SK-N-SH (cell line): ENCODE measurements at regions not wholly inside any gene's neighbourhood (a gene's known extent, or its start where the extent isn't known, plus 50 kb on each side); places are given as distances from the start of the nearest gene placed in this dataset.

Source experiments
- ELF1 ChIP-seq: IDR thresholded peaks from 2 replicates; pipeline ENCODE4 v1.4.0; 2012
- EZH2phosphoT487 ChIP-seq: fragments of 200-600 bp; sonication (generic); IDR thresholded peaks from 2 replicates; pipeline ENCODE4 v1.6.1; 2017; ENCODE audit warnings: low read depth, mixed run types, mild to moderate bottlenecking, antibody characterized with exemption, moderate library complexity, borderline replicate concordance
- FOXJ3 ChIP-seq: sonication (generic); formaldehyde crosslinking; IDR thresholded peaks from 2 replicates; pipeline ENCODE4 v1.5.1; 2020; ENCODE audit warnings: mild to moderate bottlenecking, missing genetic modification reagents
- FOXM1 ChIP-seq: IDR thresholded peaks from 2 replicates; pipeline ENCODE4 v1.4.0; 2012; ENCODE audit warnings: low read depth, mild to moderate bottlenecking
- NFIC ChIP-seq: IDR thresholded peaks from 2 replicates; pipeline ENCODE4 v1.4.0; 2012; ENCODE audit warnings: borderline replicate concordance
- POLR2AphosphoS5 ChIP-seq: IDR thresholded peaks from 2 replicates; pipeline ENCODE4 v1.6.1; 2012; ENCODE audit warnings: low read depth, low read length
- RAD21 ChIP-seq: IDR thresholded peaks from 2 replicates; pipeline ENCODE4 v1.6.1; 2012; ENCODE audit warnings: mild to moderate bottlenecking, low read length
- SMC3 ChIP-seq: IDR thresholded peaks from 2 replicates; pipeline ENCODE4 v1.6.1; 2012; ENCODE audit warnings: low read depth, low read length, improper control_type of control experiment
- TCF12 ChIP-seq: IDR thresholded peaks from 2 replicates; pipeline ENCODE4 v1.4.0; 2012
- TF ChIP-seq, protein P1 (sequence below): fragments of 200-600 bp; sonication (generic); IDR thresholded peaks from 2 replicates; pipeline ENCODE4 v1.6.1; 2017; ENCODE audit warnings: antibody characterized with exemption, mild to moderate bottlenecking, moderate library complexity
- TF ChIP-seq, protein P2 (sequence below): fragments of 150-350 bp; IDR thresholded peaks from 2 replicates; pipeline ENCODE4 v1.6.1; 2017; ENCODE audit warnings: antibody characterized with exemption, low read length, low read depth, borderline replicate concordance
- TF ChIP-seq, protein P3 (sequence below): IDR thresholded peaks from 2 replicates; pipeline ENCODE4 v1.4.0; 2012; ENCODE audit warnings: low read depth, borderline replicate concordance

DNA sequence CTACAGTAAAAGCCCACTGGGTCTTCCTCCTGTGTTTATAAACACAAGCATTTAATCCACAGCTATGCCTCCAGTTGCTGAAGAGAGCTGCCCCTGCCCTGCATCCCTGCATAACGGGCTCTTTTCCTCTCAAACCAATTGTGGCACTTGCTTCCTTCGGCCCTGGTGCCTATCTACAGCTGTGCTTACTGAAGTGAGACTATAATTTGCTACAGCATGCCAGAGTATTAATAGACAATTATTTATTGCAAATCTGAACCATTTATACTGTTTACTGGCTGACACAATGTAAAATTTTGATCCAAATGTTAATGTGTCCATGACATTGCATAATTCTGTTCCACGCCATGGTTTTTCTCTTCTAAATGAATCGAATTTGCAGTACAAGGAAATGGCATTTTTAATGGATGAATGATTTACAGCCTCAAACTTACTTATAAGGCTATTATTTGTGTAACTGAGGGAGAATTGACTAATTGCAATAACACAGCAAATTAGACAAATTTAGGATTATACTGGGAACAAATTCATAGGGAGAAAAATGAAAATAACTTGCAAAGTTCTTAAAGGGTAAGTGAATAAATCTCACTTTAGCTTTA lies 457.0 kb upstream of the HNRNPA3 start:
- TF ChIP-seq, protein P1, sequence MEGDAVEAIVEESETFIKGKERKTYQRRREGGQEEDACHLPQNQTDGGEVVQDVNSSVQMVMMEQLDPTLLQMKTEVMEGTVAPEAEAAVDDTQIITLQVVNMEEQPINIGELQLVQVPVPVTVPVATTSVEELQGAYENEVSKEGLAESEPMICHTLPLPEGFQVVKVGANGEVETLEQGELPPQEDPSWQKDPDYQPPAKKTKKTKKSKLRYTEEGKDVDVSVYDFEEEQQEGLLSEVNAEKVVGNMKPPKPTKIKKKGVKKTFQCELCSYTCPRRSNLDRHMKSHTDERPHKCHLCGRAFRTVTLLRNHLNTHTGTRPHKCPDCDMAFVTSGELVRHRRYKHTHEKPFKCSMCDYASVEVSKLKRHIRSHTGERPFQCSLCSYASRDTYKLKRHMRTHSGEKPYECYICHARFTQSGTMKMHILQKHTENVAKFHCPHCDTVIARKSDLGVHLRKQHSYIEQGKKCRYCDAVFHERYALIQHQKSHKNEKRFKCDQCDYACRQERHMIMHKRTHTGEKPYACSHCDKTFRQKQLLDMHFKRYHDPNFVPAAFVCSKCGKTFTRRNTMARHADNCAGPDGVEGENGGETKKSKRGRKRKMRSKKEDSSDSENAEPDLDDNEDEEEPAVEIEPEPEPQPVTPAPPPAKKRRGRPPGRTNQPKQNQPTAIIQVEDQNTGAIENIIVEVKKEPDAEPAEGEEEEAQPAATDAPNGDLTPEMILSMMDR, result no peak
- TF ChIP-seq SMC3, result no peak
- no peak for TF ChIP-seq FOXJ3 (CRISPR knock-in tag)
- no peak for TF ChIP-seq EZH2phosphoT487
- TF ChIP-seq ELF1, result no peak
- TF ChIP-seq FOXM1, result no peak
- no peak for TF ChIP-seq NFIC
- no peak for TF ChIP-seq TCF12
- TF ChIP-seq RAD21, result no peak
- no peak for TF ChIP-seq POLR2AphosphoS5
- TF ChIP-seq, protein P2, sequence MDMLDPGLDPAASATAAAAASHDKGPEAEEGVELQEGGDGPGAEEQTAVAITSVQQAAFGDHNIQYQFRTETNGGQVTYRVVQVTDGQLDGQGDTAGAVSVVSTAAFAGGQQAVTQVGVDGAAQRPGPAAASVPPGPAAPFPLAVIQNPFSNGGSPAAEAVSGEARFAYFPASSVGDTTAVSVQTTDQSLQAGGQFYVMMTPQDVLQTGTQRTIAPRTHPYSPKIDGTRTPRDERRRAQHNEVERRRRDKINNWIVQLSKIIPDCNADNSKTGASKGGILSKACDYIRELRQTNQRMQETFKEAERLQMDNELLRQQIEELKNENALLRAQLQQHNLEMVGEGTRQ, result no peak
- TF ChIP-seq, protein P3, sequence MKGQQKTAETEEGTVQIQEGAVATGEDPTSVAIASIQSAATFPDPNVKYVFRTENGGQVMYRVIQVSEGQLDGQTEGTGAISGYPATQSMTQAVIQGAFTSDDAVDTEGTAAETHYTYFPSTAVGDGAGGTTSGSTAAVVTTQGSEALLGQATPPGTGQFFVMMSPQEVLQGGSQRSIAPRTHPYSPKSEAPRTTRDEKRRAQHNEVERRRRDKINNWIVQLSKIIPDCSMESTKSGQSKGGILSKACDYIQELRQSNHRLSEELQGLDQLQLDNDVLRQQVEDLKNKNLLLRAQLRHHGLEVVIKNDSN, result no peak
